GM18951 (cell line): ENCODE measurements at regions not wholly inside any gene's neighbourhood (a gene's known extent, or its start where the extent isn't known, plus 50 kb on each side); places are given as distances from the start of the nearest gene placed in this dataset.
"Not testable (repeated sequence)": the region's sequence is repeated elsewhere in the genome, so short reads cannot be mapped to it uniquely, and the experiment has no call there.

Experiments used
- POLR2A ChIP-seq: IDR thresholded peaks from 4 replicates; pipeline ENCODE4 v1.6.1; 2011; ENCODE audit warnings: mild to moderate bottlenecking; ENCODE audit not compliant: insufficient read length, insufficient read depth; ENCODE audit errors: extremely low read depth
- in situ Hi-C: fragments of 300-500 bp; cut with MboI; formaldehyde crosslinking; loops from one replicate; pipeline ENCODE4 v1.12.0; 2022; ENCODE audit warnings: low sequenced_read_pairs, mixed read lengths, inconsistent platforms; ENCODE audit not compliant: unreplicated experiment

GRCh38 chr6:140809694-140810101, 1323.0 kb upstream of the GJE1 start:
- TF ChIP-seq POLR2A = no peak
- in situ Hi-C loops = no loop called here

GRCh38 chr6:140806431-140806830, 1326.3 kb upstream of the GJE1 start:
- no peak for TF ChIP-seq POLR2A

GRCh38 chr6:140794544-140794943, 1338.2 kb upstream of the GJE1 start:
- TF ChIP-seq POLR2A = no peak
- in situ Hi-C loops = no loop called here

More at GRCh38 chr6:140806431-140806830, 1326.3 kb upstream of the GJE1 start:
- in situ Hi-C loops = no loop called here

GRCh38 chr6:140790109-140790508, 1342.6 kb upstream of the GJE1 start:
- TF ChIP-seq POLR2A = no peak
- in situ Hi-C loops = no loop called here

- in situ Hi-C loops = no loop called here
- TF ChIP-seq POLR2A = no peak
Measured at GRCh38 chr6:140789466-140789865, 1343.3 kb upstream of the GJE1 start.

GRCh38 chr6:140785926-140786325, 1346.8 kb upstream of the GJE1 start:
- no peak for TF ChIP-seq POLR2A
- in situ Hi-C loops = no loop called here

- in situ Hi-C loops = no loop called here
- TF ChIP-seq POLR2A = no peak
Measured at GRCh38 chr6:140784573-140784972, 1348.2 kb upstream of the GJE1 start.

GRCh38 chr6:140783504-140783903, 1349.2 kb upstream of the GJE1 start:
- in situ Hi-C loops = not testable (repeated sequence)

GRCh38 chr6:140782941-140783340, 1349.8 kb upstream of the GJE1 start:
- in situ Hi-C loops = no loop called here

GRCh38 chr6:140779991-140780596, 1352.6 kb upstream of the GJE1 start:
- in situ Hi-C loops = no loop called here
- TF ChIP-seq POLR2A = no peak

More at GRCh38 chr6:140782941-140783340, 1349.8 kb upstream of the GJE1 start:
- no peak for TF ChIP-seq POLR2A

GRCh38 chr6:140779341-140779740, 1353.4 kb upstream of the GJE1 start:
- no peak for TF ChIP-seq POLR2A
- in situ Hi-C loops = no loop called here

- TF ChIP-seq POLR2A = no peak
- in situ Hi-C loops = no loop called here
Measured at GRCh38 chr6:140777780-140778179, 1354.9 kb upstream of the GJE1 start.

- TF ChIP-seq POLR2A = no peak
- in situ Hi-C loops = no loop called here
Measured at GRCh38 chr6:140775061-140775460, 1357.7 kb upstream of the GJE1 start.

- no peak for TF ChIP-seq POLR2A
- in situ Hi-C loops = no loop called here
Measured at GRCh38 chr6:140774080-140774505, 1358.6 kb upstream of the GJE1 start.

GRCh38 chr6:140773276-140773675, 1359.4 kb upstream of the GJE1 start:
- in situ Hi-C loops = no loop called here
- TF ChIP-seq POLR2A = no peak
